Stimulated activated effector memory CD8-positive, alpha-beta T cell treated with anti-CD3 and anti-CD28 coated beads, Interleukin-12 subunit alpha, Interleukin-12 subunit beta, amount 100 ng/mL, for 72 hours (primary cell): ENCODE measurements at regions not wholly inside any gene's neighbourhood (a gene's known extent, or its start where the extent isn't known, plus 50 kb on each side); places are given as distances from the start of the nearest gene placed in this dataset.

ENCODE experiments used
- ATAC-seq: fragments of 150-1000 bp; cut with Tn5 transposase; 2 replicates; pipeline ENCODE4 v1.10.0; 2021
- DNase-seq, 2 donors: peaks; one replicate each; pipeline ENCODE4 v3.0.0; 2021 to 2022; ENCODE audit warnings: low spot score in 2 of 2
- H3K27ac Mint-ChIP-seq: one replicate; pipeline ENCODE4 v1.8.0; 2022; ENCODE audit warnings: mild to moderate bottlenecking, mixed read lengths
- H3K36me3 Mint-ChIP-seq: one replicate; pipeline ENCODE4 v1.8.0; 2022; ENCODE audit warnings: mild to moderate bottlenecking, mixed read lengths
- H3K4me1 Mint-ChIP-seq: one replicate; pipeline ENCODE4 v1.8.0; 2022; ENCODE audit warnings: mixed read lengths
- H3K4me3 Mint-ChIP-seq: one replicate; pipeline ENCODE4 v1.8.0; 2022; ENCODE audit warnings: mild to moderate bottlenecking, mixed read lengths
- H3K9me3 Mint-ChIP-seq: one replicate; pipeline ENCODE4 v1.8.0; 2022; ENCODE audit warnings: mixed read lengths

- H3K9me3 Mint-ChIP-seq = peaks cover 20% of the 10 kb centered on the region
These were observed 942.8 kb upstream of the TENM4 start for GRCh38 chr11:80383655-80384054.

GRCh38 chr11:80379620-80380278 lies 938.9 kb upstream of the TENM4 start:
- H3K36me3 Mint-ChIP-seq = no peaks in the 10 kb centered on the region
- no peak overlapping the region for H3K4me3 Mint-ChIP-seq
- H3K4me1 Mint-ChIP-seq = no peaks in the 10 kb centered on the region
- ATAC-seq (no peak), DNase-seq (no peak)
- H3K9me3 Mint-ChIP-seq = peaks cover 16% of the 10 kb centered on the region
- H3K27ac Mint-ChIP-seq = no peak overlapping the region

More at GRCh38 chr11:80383655-80384054, 942.8 kb upstream of the TENM4 start:
- ATAC-seq (no peak), DNase-seq (no peak)
- Mint-ChIP-seq H3K27ac (no peak overlapping the region), H3K4me3 (no peak overlapping the region), H3K4me1 (no peaks in the 10 kb centered on the region), H3K36me3 (no peaks in the 10 kb centered on the region)

GRCh38 chr11:80371931-80372330 lies 931.1 kb upstream of the TENM4 start:
- H3K9me3 Mint-ChIP-seq = peaks cover 27% of the 10 kb centered on the region
- H3K36me3 Mint-ChIP-seq = no peaks in the 10 kb centered on the region
- ATAC-seq (no peak), DNase-seq (no peak)
- H3K4me1 Mint-ChIP-seq = no peaks in the 10 kb centered on the region
- H3K4me3 Mint-ChIP-seq = no peak overlapping the region
- no peak overlapping the region for H3K27ac Mint-ChIP-seq

DNA sequence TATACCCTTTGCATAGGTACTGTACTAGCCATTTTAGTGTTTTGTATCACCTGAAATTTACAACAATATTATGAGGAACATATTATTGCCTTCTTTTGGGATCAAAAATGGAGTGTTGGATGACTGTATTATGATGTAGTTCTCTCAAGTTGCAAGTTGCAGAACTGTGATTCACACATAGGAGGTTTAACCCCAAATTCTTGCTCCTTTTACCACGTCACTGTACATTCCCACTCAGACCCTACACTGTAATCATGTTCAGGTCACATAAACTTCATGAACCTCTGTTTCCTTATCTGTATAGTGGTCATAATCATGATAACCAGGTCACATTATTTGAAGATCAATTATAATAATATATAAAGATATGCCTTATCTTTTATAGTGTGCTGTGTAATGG lies 925.1 kb upstream of the TENM4 start:
- no peak for ATAC-seq
- H3K4me1 Mint-ChIP-seq = no peaks in the 10 kb centered on the region
- no peaks in the 10 kb centered on the region for H3K36me3 Mint-ChIP-seq
- peaks cover 13% of the 10 kb centered on the region for H3K9me3 Mint-ChIP-seq
- H3K27ac Mint-ChIP-seq = no peak overlapping the region
- DNase-seq = no peak
- no peak overlapping the region for H3K4me3 Mint-ChIP-seq

DNA sequence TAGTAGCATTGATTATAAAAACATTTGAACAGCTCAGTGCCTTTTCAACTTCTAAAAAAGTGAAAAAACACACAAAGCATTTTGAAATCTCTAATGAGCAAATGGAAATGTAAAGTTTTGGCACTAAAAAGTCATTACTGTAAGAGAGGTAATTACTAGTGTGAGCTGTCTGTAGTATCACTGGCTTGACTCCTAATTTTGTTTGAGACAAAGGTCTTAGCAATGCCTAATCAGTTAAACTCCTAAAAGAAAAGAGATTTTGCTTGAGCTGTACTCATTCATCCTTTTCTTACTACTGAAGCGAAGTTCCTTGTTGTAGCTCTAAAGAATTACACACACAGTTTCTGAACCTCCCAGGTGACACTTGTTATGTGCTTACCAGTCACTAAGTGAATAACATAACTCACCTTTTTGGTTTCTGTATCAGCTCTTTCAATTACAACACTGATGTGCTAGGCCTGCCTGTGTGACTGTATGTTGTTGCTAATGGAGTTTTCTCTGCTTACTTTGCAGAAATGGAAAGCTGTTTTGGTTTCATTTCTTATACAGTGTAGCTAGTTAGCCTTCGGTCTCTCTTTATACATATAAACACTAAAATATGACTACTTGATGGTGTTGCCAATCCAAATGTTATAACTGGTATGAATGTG lies 924.4 kb upstream of the TENM4 start:
- DNase-seq (no peak), ATAC-seq (no peak)
- Mint-ChIP-seq H3K9me3 (peaks cover 13% of the 10 kb centered on the region), H3K36me3 (no peaks in the 10 kb centered on the region), H3K4me3 (no peak overlapping the region), H3K4me1 (no peaks in the 10 kb centered on the region), H3K27ac (no peak overlapping the region)

DNA sequence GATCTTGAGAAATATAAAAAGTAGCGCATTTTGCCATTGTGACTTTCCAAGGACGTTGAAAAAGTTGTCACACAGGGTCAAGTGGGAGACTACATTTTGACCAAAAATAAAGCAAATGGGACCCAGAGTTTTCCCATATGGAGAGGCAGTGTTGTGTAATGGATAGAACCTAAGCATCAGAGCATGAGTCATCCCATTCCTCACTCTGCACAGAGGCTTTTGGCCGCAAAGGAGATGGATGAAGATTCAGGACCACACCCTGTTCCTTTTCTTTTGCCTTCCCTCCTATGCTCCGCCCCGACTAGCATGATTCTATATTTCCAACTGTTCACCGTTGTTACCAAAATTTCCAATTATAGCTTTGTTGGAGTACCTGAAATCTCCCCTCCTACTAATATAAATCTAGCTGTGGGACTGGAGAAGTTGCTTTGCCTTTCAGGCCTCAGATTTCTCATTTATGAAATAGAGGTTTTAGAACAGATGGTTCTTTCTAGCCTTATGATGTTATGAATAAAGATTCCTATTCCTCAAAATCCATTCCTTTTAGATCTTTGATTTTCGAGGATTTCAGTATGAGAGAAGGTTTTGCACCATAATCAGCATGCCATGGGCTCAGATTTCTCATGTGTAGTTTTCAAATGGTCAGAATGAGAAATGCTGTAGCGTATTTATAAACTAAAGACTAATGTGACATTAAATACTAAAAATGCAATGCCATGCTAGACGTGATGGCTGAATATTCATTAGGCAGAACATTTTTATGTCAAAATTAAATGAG lies 921.9 kb upstream of the TENM4 start:
- H3K36me3 Mint-ChIP-seq = no peaks in the 10 kb centered on the region
- peaks cover 9% of the 10 kb centered on the region for H3K9me3 Mint-ChIP-seq
- H3K4me1 Mint-ChIP-seq = no peaks in the 10 kb centered on the region
- DNase-seq (no peak), ATAC-seq (no peak)
- no peak overlapping the region for H3K27ac Mint-ChIP-seq
- no peak overlapping the region for H3K4me3 Mint-ChIP-seq

- ATAC-seq = no peak
- no peak overlapping the region for H3K27ac Mint-ChIP-seq
- no peak for DNase-seq
These were observed 914.4 kb upstream of the TENM4 start for GRCh38 chr11:80355251-80355650.

GRCh38 chr11:80350541-80350940 lies 909.7 kb upstream of the TENM4 start:
- H3K27ac Mint-ChIP-seq = no peak overlapping the region
- H3K4me3 Mint-ChIP-seq = no peak overlapping the region
- peaks cover 5% of the 10 kb centered on the region for H3K9me3 Mint-ChIP-seq
- no peaks in the 10 kb centered on the region for H3K36me3 Mint-ChIP-seq
- H3K4me1 Mint-ChIP-seq = no peaks in the 10 kb centered on the region
- DNase-seq (no peak), ATAC-seq (no peak)

More at GRCh38 chr11:80355251-80355650, 914.4 kb upstream of the TENM4 start:
- H3K36me3 Mint-ChIP-seq = no peaks in the 10 kb centered on the region
- no peak overlapping the region for H3K4me3 Mint-ChIP-seq
- H3K9me3 Mint-ChIP-seq = peaks cover 12% of the 10 kb centered on the region
- H3K4me1 Mint-ChIP-seq = no peaks in the 10 kb centered on the region

DNA sequence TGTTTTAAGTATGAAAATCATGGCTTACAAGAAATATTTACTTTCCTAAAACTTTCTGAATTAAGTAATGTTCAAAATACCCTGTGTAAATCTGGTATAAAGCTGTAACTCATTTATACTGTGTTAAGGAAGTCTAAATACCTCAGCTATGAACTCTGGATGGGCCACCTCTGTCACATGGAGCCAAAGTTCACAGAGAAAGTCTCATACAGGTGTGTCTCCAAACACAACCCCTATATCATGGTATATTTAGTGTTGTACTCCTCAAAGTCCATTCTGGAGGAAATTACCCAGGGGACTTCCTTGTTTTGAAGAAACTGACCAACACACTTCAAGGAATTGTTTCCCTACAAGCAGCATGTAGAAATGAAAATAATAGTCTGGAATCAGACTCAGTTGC lies 909.2 kb upstream of the TENM4 start:
- ATAC-seq (no peak), DNase-seq (no peak)
- H3K27ac Mint-ChIP-seq = no peak overlapping the region
- no peaks in the 10 kb centered on the region for H3K4me1 Mint-ChIP-seq
- no peaks in the 10 kb centered on the region for H3K36me3 Mint-ChIP-seq
- H3K9me3 Mint-ChIP-seq = peaks cover 5% of the 10 kb centered on the region
- H3K4me3 Mint-ChIP-seq = no peak overlapping the region

GRCh38 chr11:80346353-80347059 lies 905.7 kb upstream of the TENM4 start:
- DNase-seq = no peak
- no peak for ATAC-seq
- Mint-ChIP-seq H3K4me1 (no peaks in the 10 kb centered on the region), H3K9me3 (peaks cover 11% of the 10 kb centered on the region), H3K27ac (no peak overlapping the region), H3K36me3 (no peaks in the 10 kb centered on the region), H3K4me3 (no peak overlapping the region)

GRCh38 chr11:80343436-80343835 lies 902.6 kb upstream of the TENM4 start:
- ATAC-seq (no peak), DNase-seq (no peak)
- Mint-ChIP-seq H3K36me3 (no peaks in the 10 kb centered on the region), H3K9me3 (peaks cover 9% of the 10 kb centered on the region), H3K4me1 (no peaks in the 10 kb centered on the region), H3K4me3 (no peak overlapping the region), H3K27ac (no peak overlapping the region)

- H3K4me3 Mint-ChIP-seq = no peak overlapping the region
- ATAC-seq = no peak
- no peaks in the 10 kb centered on the region for H3K4me1 Mint-ChIP-seq
- peaks cover 18% of the 10 kb centered on the region for H3K9me3 Mint-ChIP-seq
- no peaks in the 10 kb centered on the region for H3K36me3 Mint-ChIP-seq
- no peak overlapping the region for H3K27ac Mint-ChIP-seq
- DNase-seq = no peak
These were observed 897.4 kb upstream of the TENM4 start for GRCh38 chr11:80338231-80338630.

GRCh38 chr11:80331694-80332093 lies 890.9 kb upstream of the TENM4 start:
- no peak overlapping the region for H3K4me3 Mint-ChIP-seq
- no peak overlapping the region for H3K27ac Mint-ChIP-seq
- no peaks in the 10 kb centered on the region for H3K36me3 Mint-ChIP-seq
- H3K9me3 Mint-ChIP-seq = peaks cover 11% of the 10 kb centered on the region
- no peaks in the 10 kb centered on the region for H3K4me1 Mint-ChIP-seq
- DNase-seq (no peak), ATAC-seq (no peak)

DNA sequence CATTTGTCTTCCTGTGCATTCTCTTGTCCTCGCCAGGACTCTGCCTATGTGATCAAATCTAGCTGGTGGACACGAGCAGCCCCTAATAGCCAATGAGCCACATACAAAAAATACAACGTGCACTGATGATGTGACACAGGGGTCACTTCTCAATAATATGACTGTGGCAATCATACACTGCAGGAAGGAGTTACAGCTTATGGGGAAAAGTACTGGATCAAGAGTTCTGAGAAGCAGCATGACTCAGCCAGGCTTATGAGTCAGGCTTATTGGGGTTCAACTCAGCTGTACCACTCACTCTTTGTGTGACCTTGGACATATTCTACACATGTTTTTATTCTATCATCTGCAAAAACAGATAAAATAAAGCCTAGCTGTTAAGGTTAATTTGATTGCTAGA lies 889.4 kb upstream of the TENM4 start:
- Mint-ChIP-seq H3K4me3 (no peak overlapping the region), H3K27ac (no peak overlapping the region), H3K9me3 (peaks cover 15% of the 10 kb centered on the region), H3K4me1 (no peaks in the 10 kb centered on the region), H3K36me3 (no peaks in the 10 kb centered on the region)
- ATAC-seq = no peak
- no peak for DNase-seq

- H3K9me3 Mint-ChIP-seq = peaks cover 15% of the 10 kb centered on the region
- H3K4me1 Mint-ChIP-seq = no peaks in the 10 kb centered on the region
- no peak overlapping the region for H3K27ac Mint-ChIP-seq
These were observed 887.9 kb upstream of the TENM4 start for GRCh38 chr11:80328774-80329173.

More at GRCh38 chr11:80328774-80329173, 887.9 kb upstream of the TENM4 start:
- DNase-seq = no peak
- Mint-ChIP-seq H3K4me3 (no peak overlapping the region), H3K36me3 (no peaks in the 10 kb centered on the region)
- no peak for ATAC-seq
